K562 (cell line): ENCODE measurements at regions not wholly inside any gene's neighbourhood (a gene's known extent, or its start where the extent isn't known, plus 50 kb on each side); places are given as distances from the start of the nearest gene placed in this dataset.

Experiments used
- CEBPG ChIP-seq, 3 experiments: fragments of 200-800 bp in 1 of 3; sonication (Bioruptor generic) in 1 of 3; sonication (generic) in 1 of 3; formaldehyde crosslinking in 1 of 3; IDR thresholded peaks in 2 of 3; conservative IDR thresholded peaks in 1 of 3; 2 replicates each; pipeline versions ENCODE4 v1.6.1 to v1.8.0; 2016 to 2022; ENCODE audit warnings: missing compliant biosample characterization in 2 of 3, missing genetic modification characterization in 2 of 3, mild to moderate bottlenecking in 1 of 3, missing genetic modification reagents in 1 of 3
- DMBX1 ChIP-seq: fragments of 250-450 bp; sonication (Bioruptor Pico); IDR thresholded peaks from 2 replicates; pipeline ENCODE4 v1.8.0; 2022; ENCODE audit warnings: inconsistent platforms, mild to moderate bottlenecking, moderate library complexity, borderline replicate concordance
- ELF4 ChIP-seq: fragments of 450-650 bp; formaldehyde crosslinking; IDR thresholded peaks from 2 replicates; pipeline ENCODE4 v1.4.0; 2022; ENCODE audit warnings: missing genetic modification characterization
- GATA2 ChIP-seq: sonication (generic); formaldehyde crosslinking; IDR thresholded peaks from 2 replicates; pipeline ENCODE4 v1.4.0; 2020; ENCODE audit warnings: mild to moderate bottlenecking, missing genetic modification reagents
- MNT ChIP-seq, 2 experiments: fragments of 450-650 bp; conservative IDR thresholded peaks; 2 replicates each; pipeline ENCODE4 v1.6.1; 2017; ENCODE audit warnings: mild to moderate bottlenecking in 2 of 2, moderate library complexity in 2 of 2
- NEUROD1 ChIP-seq: fragments of 150-350 bp; IDR thresholded peaks from 2 replicates; pipeline ENCODE4 v1.6.1; 2014; ENCODE audit warnings: borderline replicate concordance, low read length, low read depth; ENCODE audit not compliant: partially characterized antibody
- NKRF ChIP-seq: fragments of 450-650 bp; IDR thresholded peaks from 2 replicates; pipeline ENCODE4 v1.6.1; 2016; ENCODE audit warnings: borderline replicate concordance
- RBM34 ChIP-seq: fragments of 200-400 bp; formaldehyde crosslinking; IDR thresholded peaks from 2 replicates; pipeline ENCODE4 v1.6.1; 2018; ENCODE audit warnings: low read length, borderline replicate concordance; ENCODE audit not compliant: insufficient read depth
- SRF ChIP-seq, 2 experiments: fragments of 250-450, 450-650 bp in 1 of 2; sonication (Bioruptor Pico) in 1 of 2; sonication (generic) in 1 of 2; formaldehyde crosslinking; IDR thresholded peaks; 2 replicates each; pipeline versions ENCODE4 v1.5.0 to v1.5.1; 2020 to 2022; ENCODE audit warnings: mild to moderate bottlenecking in 1 of 2, missing genetic modification reagents in 1 of 2
- TFE3 ChIP-seq: fragments of 450-650 bp; formaldehyde crosslinking; IDR thresholded peaks from 2 replicates; pipeline ENCODE4 v1.4.0; 2020; ENCODE audit warnings: mild to moderate bottlenecking, mixed read lengths
- ZBTB26 ChIP-seq: fragments of 450-650 bp; formaldehyde crosslinking; IDR thresholded peaks from 2 replicates; pipeline ENCODE4 v1.4.0; 2022; ENCODE audit warnings: missing genetic modification characterization
- ZBTB8A ChIP-seq: fragments of 450-650 bp; IDR thresholded peaks from 2 replicates; pipeline ENCODE4 v1.6.1; 2018; ENCODE audit warnings: mild to moderate bottlenecking, moderate library complexity; ENCODE audit not compliant: partially characterized antibody
- ZC3H8 ChIP-seq: fragments of 450-650 bp; IDR thresholded peaks from 2 replicates; pipeline ENCODE4 v1.6.1; 2017
- ZNF511 ChIP-seq: sonication (generic); formaldehyde crosslinking; IDR thresholded peaks from 2 replicates; pipeline ENCODE4 v1.8.0; 2022; ENCODE audit warnings: mild to moderate bottlenecking, missing genetic modification reagents
- ZNF764 ChIP-seq: fragments of 250-450 bp; sonication (Bioruptor Pico); IDR thresholded peaks from 2 replicates; pipeline ENCODE4 v1.4.0; 2020; ENCODE audit warnings: low read depth, mild to moderate bottlenecking, moderate library complexity

GRCh38 chr6:27809939-27810767, 102.0 kb downstream of the OR2B2 start (continued):
- TF ChIP-seq NKRF (peak; percentile 67), SRF (CRISPR knock-in tag; IDR thresholded peaks at IDR 0.05) (no peak), TFE3 (CRISPR knock-in tag) (no peak), ZBTB8A (no peak), ELF4 (CRISPR knock-in tag) (peak; percentile 65; the same call in 1 of the 2 replicates), ZNF511 (CRISPR knock-in tag) (peak; percentile 98), ZC3H8 (no peak), DMBX1 (CRISPR knock-in tag) (peak; percentile 64), NEUROD1 (peak; percentile 47), ZNF764 (0 out of 2 replicates have a peak, but pooled peaks have one; percentile 6), MNT (conservative IDR thresholded peaks at IDR 0.05) (peak; percentile 54 to 78), RBM34 (no peak), ZBTB26 (no peak), GATA2 (CRISPR knock-in tag) (no peak), CEBPG (CRISPR knock-in tag; IDR thresholded peaks at IDR 0.05) (peak; percentile 38; the same call in 1 of the 2 replicates), CEBPG (tag; conservative IDR thresholded peaks at IDR 0.05 in 1 of 2, IDR thresholded peaks at IDR 0.05 in 1 of 2) (0 out of 4 replicates have a peak, but pooled peaks of 1 of the 2 experiments have one; percentile 19)
